Peyer's patch (tissue), 4 donors: ENCODE measurements at regions not wholly inside any gene's neighbourhood (a gene's known extent, or its start where the extent isn't known, plus 50 kb on each side); places are given as distances from the start of the nearest gene placed in this dataset.

Experiments
- CTCF ChIP-seq, 6 experiments: fragments of 450-650 bp in 4 of 6; fragments of 200-600 bp in 2 of 6; sonication (generic) in 1 of 6; IDR thresholded peaks; one replicate each; pipeline ENCODE4 v1.5.1; 2017 to 2019; ENCODE audit warnings: antibody characterized with exemption in 6 of 6, mild to moderate bottlenecking in 3 of 6, moderate library complexity in 1 of 6
- POLR2A ChIP-seq, 2 donors: fragments of 450-650 bp; IDR thresholded peaks; one replicate each; pipeline ENCODE4 v1.5.1; 2017; ENCODE audit warnings: antibody characterized with exemption in 2 of 2, mild to moderate bottlenecking in 2 of 2, moderate library complexity in 2 of 2

- TF ChIP-seq CTCF (IDR thresholded peaks at IDR 0.05) (no peak), POLR2A (IDR thresholded peaks at IDR 0.05) (no peak)
These were observed 56.8 kb upstream of the SLC6A6 start for GRCh38 chr3:14345496-14346150.
